GM21825 (cell line): ENCODE measurements at regions not wholly inside any gene's neighbourhood (a gene's known extent, or its start where the extent isn't known, plus 50 kb on each side); places are given as distances from the start of the nearest gene placed in this dataset.

ENCODE experiments used
- ATAC-seq: cut with Tn5 transposase; IDR thresholded peaks from one replicate; pipeline ENCODE4 v1.9.1; 2021; ENCODE audit warnings: mild to moderate bottlenecking, moderate library complexity; ENCODE audit not compliant: unreplicated experiment

DNA sequence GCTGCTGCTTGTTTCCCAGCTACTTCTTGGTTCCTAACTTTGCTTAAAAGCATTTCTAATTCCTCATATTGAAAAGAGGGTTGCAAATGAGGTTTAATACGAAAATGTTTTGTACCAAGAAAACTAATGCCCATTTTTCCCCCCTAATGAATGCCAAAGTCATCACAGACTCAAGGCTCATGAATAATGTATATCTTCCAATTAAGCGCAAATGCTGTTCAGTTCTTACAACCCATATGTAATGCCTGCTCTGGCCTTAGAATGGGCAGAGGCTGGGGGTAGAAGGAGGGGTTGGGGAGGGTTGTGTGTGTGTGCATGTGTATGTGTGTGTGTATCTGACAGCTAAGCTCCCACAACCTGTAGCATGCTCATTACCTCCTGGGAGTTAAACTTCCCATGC, 901.7 kb downstream of the KCNMA1 start:
- ATAC-seq = no peak

DNA sequence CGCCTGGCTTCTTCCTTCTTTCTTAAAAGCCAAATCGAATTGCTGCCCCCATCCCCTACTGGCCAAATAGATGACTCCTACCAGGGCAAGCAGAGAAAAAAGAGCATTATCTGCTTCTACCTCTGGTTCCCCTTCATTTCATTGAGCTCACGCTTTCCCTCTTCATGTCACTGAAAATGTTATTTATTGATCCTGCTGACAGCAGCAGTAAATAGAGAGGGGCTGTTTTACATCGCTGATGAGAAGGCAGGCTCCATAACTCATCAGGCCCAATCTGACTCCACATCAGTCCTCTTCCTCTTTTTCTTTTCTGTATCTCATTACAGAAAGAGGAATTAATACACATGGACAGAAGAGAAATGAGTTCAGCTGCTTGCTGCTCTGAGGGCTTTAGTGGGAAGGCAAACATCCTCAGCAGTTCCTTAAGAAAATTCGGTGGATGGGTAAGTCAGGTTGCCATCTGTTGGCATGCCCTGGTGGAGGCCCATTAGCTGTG, 904.1 kb downstream of the KCNMA1 start:
- ATAC-seq = no peak

GRCh38 chr10:76732306-76732705, 905.3 kb downstream of the KCNMA1 start:
- no peak for ATAC-seq

GRCh38 chr10:76729841-76730487, 907.6 kb downstream of the KCNMA1 start:
- no peak for ATAC-seq

GRCh38 chr10:76729346-76729745, 908.3 kb downstream of the KCNMA1 start:
- no peak for ATAC-seq

DNA sequence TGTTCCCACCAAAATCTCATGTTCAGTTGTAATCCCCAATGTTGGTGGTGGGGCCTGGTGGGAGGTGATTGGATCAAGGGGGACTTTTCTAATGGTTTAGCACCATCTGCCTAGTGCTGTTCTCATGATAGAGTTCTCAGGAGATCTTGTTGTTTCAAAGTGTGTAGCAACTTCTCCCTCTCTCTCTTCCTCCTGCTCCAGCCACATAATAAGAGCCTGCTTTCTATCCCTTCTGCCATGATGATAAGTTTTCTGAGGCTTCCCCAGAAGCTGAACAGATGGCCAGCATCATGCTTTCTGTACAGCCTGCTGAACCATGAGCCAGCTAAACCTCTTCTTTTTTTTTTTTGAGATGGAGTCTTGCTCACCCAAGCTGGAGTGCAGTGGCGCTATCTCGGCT, 910.6 kb downstream of the KCNMA1 start:
- ATAC-seq = no peak

GRCh38 chr10:76723844-76724243, 913.8 kb downstream of the KCNMA1 start:
- ATAC-seq = no peak

GRCh38 chr10:76721891-76722505, 915.6 kb downstream of the KCNMA1 start:
- no peak for ATAC-seq

DNA sequence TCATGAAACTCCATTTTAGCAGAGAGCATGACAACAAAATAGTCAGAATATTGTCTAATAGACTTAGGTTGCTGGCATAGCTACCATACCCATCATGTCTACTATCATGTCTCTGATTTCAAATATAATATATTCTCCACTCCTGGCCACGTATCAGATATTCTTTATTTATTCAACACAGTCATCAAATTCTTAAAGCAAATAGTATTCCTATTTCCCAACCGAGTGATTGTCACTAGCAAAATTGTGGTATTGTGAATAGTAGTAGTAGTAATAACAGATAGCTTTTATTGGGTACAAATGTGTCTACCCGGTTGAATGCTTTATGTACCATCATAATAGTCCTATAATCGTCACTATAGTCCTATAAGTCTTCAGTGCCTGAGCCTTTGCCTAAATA, 918.6 kb downstream of the KCNMA1 start:
- ATAC-seq = no peak

DNA sequence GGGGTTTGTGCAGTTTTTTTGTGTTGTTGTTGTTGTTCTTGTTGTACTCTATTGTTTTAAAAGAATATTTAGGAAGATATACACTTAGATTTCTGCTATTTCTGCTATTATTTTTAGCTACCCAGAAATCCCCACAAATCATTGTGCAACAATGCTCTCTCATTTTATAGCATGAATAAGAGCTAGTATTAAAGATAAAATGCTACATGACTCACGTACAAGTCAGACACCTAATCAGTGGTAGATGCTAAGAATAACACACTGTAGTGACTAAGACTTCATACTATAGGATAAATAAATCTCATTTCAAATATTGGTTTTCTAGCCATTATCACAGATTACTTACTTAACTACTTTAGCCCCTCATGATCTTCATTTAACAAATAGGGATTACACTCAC, 920.5 kb downstream of the KCNMA1 start:
- no peak for ATAC-seq

- no peak for ATAC-seq
Measured at GRCh38 chr10:76711222-76711997, 926.2 kb downstream of the KCNMA1 start.

DNA sequence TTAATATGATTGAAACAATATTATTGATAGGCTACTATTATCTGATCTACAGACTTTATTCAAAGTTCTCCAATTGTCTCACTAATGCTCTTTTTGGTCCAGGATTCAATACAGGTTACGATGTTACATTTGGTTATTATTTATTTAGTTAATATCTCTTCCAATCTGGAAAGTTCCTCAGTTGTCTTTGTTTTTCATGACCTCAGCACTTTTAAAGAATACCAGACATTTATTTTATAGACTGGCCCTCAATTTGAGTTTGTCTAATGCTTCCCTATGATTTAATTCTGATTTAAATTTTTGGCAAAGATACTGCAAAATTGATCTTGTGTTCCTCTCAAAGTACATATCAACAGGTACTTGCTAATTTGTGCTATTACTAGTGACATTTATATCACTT, 937.4 kb downstream of the KCNMA1 start:
- no peak for ATAC-seq

- no peak for ATAC-seq
Measured at GRCh38 chr10:76697923-76698322, 939.7 kb downstream of the KCNMA1 start.

- ATAC-seq = no peak
Measured at GRCh38 chr10:76695069-76695468, 942.5 kb downstream of the KCNMA1 start.

DNA sequence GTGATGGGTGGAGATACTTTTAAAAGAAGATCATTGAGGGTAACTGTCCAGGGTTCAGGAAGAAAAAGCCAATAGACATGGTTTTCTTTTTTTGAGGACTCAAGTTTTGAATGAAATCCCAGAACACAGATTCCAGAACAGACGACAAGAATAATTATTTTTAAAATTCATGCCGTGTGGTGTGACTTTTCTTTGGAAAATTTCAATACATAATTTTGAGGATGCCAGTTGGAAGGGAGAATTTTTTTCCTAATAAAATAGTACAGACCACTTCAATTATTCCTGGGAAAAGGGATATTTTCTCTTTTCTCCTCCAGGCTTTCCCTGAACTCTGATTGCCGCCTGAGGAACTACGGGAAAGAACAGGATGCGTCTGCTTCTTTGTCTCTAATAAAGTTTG, 951.4 kb downstream of the KCNMA1 start:
- no peak for ATAC-seq

- no peak for ATAC-seq
Measured at GRCh38 chr10:76684968-76685367, 952.6 kb downstream of the KCNMA1 start.

DNA sequence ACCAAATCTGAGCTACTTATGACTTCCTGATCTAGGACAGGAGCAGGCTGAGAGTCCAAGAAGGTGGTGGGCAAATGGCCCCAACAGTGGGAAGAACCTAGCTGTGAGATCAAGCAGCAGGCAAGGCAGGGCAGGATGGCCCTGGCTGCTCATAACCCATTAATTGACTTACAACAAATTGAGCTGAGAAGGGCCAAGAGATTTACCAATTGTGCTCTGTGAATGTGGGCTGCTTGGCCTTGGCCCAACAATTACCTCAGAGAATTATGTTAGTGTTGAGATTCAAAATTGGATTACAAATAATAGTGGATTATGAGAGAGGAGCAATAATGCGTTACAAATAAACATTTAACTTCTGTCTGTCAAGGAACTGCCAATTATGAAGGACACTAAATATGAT, 956.5 kb downstream of the KCNMA1 start:
- no peak for ATAC-seq

GRCh38 chr10:76679030-76679429, 958.6 kb downstream of the KCNMA1 start:
- no peak for ATAC-seq

GRCh38 chr10:76675951-76676587, 961.5 kb downstream of the KCNMA1 start:
- no peak for ATAC-seq

- ATAC-seq = no peak
Measured at GRCh38 chr10:76675561-76675950, 962.1 kb downstream of the KCNMA1 start.
